ENCODE measurements at regions not wholly inside any gene's neighbourhood (a gene's known extent, or its start where the extent isn't known, plus 50 kb on each side); places are given as distances from the start of the nearest gene placed in this dataset.
A peak's percentile ranks its signal among the peaks of the same experiment; 100 is the strongest.

DNA sequence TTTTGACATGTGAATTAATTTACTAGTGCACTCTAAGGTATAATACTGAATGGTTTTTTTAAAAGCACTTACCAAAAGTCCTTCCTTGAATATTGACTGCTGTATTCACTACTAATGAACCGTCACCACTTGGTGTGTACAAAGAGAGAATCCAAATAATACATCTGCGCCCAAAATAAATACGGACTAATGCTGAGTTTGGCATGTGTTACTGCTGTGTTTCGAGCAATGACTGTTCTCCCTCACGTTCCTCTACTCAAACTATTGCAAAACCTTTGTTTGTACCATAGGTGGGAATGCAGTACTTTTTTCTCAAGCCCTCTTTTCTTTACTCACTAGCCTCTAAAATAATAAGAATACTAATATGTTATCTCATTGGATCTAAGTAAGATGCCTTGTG is 305.5 kb downstream of the QKI start:
- no peak for DNase-seq (ENCODE audit: low read depth)

DNA sequence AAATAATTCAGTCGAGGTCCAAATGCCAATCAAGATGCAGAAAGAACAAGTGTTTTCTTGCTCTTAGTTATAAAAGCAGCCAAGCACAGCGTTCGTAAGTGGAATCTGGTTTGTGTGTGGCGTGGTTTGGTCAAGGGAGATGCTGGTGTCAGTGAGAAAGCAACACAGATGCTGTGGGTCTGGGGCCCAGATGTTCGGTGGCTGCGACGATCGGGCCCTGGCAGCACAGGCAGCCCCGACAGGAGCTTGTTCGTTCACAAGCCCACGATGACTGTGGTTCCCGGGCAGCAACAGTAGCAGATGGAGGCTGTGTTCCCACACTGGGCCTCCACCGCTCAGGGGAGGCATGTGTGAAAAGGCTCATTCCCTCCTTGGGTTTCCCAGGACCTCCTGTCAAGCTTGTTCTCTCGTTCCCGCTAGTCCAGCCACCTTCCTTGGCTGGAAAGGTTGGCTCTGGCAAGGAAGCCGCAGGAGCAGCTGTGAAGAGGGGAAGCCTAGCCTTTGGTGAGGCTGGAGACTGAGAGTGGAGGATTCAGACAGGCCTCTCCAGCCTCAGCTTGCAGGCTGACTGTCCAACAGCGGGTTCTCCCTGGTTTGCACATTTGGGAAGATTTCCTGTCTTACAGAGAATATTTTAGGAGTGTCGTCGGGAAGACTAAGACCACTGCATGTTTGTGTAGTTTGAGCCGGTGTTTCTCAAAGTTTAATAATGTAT is 304.7 kb downstream of the QKI start:
- DNase-seq (ENCODE audit: low read depth): no peak

DNA sequence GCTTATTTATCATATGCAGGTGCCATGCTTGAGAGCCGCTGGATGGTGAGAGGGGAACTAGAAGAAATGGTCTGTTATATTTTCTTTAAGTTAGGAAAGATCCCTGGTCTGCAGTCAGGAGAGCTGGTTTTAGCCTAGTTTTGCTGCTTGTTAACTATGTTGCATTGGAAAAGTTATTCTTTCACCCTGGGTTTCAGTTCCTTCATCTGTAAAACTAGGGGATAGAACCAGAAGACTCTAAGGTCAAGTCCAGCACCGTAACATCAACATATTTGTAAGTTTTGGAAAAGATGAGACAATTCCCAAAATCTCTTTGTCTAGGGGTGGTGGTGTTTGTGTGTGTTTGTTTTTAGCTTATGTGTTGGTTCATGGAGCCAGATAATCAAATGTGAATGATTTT is 304.0 kb downstream of the QKI start:
- DNase-seq (ENCODE audit: low read depth): no peak

DNA sequence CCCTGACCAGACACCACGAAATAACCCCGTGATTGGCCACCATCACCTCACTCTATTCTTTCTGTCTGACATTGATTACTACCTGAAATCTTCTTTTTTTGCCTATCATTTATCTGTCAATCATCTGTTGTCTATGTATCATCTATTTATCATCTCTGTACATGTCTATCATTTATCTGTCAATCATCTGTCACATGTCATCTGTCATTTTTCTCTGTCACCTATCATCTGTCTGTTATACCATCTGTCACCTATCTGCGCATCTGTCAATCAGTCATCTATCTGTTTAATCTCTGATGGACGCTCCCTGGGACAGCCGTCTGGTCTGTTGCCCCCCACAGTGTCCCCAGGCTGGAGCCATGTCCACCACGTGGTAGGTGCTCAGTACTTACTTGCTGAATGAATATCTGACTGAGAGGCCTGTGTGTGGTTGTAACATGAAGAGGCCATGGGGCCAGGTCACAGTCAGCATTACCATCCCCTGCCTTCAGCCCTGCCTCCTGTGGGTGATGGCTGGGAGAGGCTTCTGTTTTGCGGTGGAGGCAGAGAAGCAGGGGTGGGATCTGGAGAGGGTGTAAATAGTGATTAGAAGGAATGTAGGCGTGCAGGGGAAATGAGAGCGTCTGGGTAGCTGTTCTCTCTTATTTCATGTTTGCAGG is 302.7 kb downstream of the QKI start:
- DNase-seq (ENCODE audit: low read depth): no peak

DNA sequence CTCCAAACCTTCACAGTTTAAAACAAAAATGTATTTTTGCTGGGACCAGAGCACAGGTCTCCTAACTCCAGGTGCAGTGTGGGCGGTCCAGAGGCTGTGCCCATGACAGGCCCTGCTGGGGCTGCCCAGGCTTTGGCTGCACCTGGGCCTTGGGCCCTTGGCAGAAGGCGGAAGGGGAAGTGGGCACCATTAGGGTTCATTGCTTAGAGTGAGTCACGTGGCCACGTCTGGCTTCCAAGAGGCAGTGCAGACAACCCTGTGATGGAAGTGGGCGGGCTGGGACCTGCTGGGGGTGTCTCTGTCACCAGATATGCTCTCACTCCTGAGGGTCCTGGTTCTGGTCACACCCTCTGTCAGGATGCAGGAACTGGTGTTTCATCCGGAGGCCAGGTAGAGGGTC is 302.2 kb downstream of the QKI start:
- DNase-seq (ENCODE audit: low read depth): no peak

DNA sequence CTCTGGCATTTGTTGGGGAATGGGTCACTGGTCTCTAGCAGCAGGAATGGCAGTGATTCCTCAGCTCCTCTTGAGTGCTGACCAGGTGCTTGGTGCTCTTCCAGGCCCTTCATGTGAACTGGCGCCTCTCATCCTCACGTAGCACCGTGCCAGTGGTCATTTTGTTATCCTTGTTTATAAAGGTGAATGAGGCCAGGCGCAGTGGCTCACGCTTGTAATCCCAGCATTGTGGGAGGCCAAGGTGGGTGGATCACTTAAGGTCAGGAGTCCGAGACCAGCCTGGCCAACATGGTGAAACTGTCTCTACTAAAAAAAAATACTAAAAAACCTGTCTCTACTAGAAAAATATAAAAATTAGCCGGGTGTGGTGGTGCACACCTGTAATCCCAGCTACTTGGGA is 301.3 kb downstream of the QKI start:
- no peak for DNase-seq (ENCODE audit: low read depth)

DNA sequence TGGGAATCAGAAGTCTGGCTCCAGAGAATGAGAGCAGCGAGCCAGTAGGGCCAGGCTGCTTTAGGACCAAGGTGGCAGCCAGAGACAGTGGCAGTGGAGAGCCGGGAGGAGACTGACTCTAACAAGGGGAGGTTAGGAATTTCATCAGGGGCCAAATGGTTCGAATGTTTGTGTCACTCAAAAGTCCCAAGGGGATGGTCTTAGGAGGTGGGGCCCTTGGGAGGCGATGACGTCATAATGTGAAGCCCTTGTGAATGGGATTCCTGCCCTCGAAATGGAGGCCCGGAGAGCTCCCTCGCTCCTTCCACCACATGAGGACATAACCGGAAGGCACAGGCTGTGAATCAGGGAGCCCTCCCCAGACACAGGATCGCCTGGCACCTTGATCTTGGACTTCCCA is 299.7 kb downstream of the QKI start:
- no peak for DNase-seq (ENCODE audit: low read depth)

DNA sequence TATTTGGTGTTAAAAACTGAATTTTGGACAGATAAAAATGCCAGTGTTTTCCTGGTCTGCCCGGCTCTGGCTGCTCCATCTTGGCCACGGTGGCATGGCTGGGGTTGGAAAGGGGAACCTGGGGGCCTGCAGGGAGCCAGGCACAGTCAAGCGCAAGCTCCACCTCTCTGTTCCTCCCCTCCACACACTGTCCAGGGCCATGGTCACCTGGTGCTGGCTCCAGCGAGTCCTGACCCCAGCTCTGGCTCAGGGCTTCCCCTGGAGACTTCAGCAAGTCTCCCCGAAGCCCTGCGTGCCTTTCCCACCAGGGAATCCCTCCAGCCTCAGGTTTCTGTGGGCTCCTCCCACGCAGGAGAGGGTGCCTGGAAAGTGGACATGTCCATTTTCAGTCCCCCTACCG is 298.5 kb downstream of the QKI start:
- DNase-seq (ENCODE audit: low read depth): no peak

DNA sequence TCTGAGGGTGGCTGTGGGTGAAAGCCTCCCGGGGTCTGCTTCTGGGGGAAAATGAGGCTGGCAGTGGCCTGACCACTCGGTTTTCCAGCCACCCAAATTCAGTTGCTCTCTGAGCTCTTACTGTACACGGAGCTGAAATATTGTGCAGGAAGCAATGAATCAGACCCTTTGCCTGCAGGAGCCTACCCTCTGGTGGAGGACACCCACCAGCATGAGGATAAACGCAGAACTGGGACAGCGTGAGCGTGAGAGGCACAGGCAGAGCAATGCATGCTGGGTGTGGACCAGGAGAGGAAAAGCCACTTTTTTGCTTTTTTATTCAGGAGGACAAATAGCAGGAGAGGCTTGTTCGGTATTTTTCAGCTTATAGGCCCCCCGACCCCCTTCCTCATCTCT is 298.0 kb downstream of the QKI start:
- no peak for DNase-seq (ENCODE audit: low read depth)

DNA sequence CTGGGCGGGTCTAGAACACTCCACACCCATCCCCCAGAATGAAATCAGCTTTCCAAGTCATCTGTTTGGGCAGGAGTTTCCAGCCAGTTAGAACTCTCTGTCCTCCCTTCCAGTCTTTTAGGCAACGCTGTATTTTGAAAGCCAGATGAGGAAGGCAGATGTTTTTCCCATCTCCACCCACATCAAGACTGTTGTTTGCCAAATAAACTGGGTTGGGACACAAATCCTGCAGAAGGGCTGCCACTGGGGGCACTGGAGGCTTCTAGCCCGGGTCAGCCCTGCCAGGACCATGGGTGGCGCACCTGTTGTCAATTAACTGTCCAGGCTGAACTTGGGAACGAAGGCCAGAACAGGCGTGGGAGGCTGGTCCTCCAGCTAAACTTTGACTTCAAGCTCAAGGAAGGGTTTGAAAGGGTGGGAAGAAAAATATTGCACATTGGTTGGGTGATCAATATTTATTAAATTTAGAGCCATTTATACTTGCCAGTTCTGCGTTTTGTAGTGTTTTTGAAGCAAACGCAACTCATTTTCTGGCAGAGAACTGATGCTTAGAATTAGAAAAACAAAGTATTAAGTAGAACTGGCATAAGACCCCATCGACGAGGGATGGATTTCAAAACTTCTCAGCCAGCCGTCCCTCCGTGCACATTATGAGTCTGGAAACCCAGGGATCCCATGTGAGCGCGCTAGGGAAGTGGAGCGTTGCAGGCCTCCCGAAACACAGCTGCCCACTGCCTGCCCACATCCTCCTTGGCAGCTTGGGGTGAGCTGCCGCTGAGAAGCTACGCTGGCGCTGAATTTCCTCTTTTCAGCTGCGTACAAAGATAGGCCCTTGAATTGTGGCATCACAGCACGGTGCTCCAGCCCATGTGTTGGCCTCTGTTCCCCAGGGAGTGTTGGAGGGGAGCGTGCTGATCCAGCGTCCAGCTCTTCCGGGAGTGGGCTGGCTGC is 297.4 kb downstream of the QKI start:
- DNase-seq (ENCODE audit: low read depth): peak; percentile 71

DNA sequence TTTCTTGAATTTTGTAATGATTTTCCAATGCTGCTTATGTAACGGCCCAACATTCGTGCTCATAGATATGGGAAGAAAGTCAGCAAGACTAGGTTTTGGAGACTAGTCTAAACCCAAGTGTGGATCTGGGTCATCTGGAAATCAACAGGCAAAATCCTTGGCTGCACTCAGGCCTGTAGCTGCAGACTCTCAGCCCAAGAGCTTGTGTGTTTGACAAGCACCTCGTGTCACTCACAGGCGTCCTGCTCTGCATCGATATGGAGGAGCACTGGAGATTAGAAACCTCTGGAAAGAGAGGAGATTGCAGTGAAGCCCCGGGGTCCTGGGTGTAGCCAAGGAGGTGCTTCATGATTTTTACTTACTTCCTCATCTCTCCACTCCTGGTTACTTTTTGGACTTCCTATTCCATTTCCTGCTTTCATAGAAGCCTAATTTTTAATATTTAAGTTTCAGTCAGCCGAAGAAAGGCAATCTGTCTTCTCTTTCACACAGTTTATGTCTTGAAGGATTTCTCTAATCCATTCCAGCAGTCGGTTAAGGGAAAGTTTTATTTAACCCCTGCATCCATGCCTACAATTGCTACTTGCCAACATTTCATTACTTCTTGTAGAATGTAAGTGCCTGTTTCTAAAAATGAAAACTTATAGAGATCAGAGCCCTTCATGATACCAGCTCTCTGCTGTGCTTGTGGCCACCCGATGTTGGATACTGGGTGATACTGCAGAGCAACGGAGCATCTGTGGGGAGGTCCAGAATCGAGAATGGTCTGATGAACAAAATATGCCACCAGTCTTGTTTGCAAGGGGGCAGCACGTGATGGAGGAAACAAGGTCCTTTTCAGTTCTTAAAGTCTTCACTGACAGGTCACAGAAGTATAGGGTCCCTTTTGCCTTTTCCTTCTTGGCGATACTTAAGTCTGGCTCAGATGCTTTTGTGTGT is 296.3 kb downstream of the QKI start:
- no peak for DNase-seq (ENCODE audit: low read depth)

DNA sequence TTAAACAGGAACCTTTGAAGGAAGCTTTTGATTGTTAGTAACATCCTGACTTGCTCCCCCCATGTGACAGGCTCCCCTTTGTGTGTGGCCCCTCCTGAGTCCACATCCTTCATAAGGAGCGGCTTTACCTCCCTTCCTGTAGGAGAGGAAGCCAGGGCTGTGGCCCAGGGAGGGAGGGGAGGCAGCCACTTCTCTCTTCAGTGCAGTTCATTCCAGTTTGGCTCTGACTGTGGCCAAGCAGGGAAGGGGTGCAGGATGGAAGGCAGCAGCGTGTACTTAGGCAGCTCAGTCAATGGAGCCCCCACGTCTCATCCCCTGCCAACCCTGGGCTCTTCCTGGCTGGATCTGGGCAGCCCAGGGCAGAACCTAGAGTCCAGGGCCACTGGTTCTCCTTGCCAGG is 295.2 kb downstream of the QKI start:
- DNase-seq (ENCODE audit: low read depth): no peak

DNA sequence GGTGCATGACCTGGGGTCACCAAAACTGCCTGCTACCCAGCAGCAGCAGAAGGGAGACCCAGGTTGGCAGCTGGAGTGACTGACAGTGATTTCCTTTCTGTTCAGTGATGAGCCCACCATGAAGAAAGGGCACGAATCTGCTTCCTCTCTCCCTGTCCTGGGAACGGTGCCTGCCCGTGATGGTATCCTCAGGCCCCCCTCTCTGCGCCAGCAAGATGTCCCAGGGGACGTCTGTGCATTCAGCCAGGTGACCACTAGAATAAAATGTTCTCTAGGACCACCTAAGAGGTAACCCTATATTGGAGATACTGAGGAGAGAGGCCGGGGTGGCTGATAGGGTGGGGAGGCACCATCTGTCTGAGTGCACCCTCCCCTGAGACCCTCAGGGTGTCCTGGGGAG is 294.7 kb downstream of the QKI start:
- no peak for DNase-seq (ENCODE audit: low read depth)

DNA sequence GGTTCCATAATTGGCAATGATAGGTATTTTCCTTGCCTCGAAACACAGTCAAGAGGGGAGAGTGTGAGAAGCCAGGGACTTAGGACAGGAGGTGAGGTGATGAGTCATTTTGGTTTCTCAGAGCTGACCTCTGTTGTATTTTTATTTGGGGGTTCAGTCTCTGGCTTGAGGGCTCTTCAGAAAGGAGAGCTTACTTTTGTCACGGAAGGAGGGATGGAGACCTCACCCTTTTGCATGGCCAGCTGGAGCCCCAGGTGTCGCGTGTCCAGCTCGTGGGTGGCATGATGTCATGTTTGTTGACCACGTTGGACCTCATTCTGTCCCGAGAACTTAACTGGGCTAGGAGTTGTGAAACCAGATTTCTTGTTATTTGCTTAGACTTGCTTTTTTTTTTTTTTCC is 293.9 kb downstream of the QKI start:
- no peak for DNase-seq (ENCODE audit: low read depth)

DNA sequence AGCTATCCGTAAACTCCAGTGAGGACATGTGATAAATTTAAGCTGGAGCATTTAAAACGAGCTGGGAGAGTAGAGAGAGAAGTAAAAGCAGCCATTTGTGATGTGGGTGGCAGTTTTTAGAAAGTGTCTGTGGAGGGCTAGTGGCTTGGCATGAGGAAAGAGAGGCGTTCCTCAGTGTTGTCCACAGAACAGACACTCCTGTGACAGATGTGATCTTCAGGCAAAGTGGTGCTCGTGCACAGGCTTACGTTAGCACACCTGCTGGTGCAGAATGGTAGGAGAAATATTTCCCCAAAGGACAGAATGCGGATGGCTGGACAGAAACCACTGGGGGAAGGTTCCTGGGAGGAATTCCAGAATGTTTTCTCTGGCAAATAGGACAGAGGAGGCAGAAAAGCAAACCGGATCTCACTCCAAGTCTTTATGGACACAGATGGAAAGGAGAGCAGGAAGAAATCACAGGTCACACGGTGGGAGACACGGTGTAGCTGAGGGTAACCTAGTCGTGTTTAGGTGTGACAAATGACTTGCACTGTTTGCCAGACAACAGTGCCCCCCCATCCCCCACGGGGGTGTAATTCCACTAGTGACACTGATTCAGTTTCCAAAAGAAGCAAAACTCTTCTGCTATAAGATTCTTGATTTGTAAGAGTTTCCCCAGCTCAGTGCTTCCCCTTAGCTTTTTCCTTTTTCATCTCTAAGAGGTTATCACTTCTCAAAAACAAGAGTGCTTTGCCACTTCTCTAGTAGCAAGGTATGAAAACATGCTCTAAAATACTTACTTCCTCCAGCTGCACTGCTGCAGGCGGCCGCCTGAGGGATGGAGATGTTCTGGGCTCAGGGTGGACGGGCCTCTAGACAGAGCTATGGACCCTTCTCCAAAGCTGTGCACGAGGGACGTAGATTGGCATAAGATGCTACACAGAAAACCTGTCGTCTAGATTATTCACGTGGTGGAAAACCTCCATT is 293.2 kb downstream of the QKI start:
- DNase-seq (ENCODE audit: low read depth): no peak

DNA sequence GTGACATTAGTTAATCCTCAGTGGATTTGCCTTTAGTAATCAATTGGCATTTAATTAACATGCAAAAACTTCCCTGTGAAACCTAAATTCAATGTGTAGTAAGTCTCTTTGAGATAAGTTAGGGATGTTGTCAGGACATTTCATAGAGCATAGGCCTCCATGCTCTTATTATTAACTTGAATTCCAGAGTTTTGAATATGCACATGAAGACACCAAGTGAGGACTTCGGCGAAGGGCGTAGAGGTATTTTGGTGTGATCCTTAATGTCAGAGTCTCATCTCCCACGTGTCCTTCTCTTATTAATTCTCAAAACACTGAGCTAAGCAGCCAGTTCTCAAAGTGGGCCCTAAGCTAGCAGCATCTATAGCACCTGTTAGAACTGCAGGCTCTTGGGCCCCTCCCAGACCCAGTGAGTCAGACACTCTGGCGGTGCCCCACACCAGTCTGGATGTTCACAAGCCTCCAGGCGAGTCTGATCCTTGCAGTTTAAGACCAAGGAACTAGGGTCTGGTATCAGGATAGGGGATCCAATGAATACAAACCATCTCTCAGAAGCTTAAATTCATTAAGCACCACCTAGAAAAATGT is 292.1 kb downstream of the QKI start:
- no peak for DNase-seq (ENCODE audit: low read depth)

DNA sequence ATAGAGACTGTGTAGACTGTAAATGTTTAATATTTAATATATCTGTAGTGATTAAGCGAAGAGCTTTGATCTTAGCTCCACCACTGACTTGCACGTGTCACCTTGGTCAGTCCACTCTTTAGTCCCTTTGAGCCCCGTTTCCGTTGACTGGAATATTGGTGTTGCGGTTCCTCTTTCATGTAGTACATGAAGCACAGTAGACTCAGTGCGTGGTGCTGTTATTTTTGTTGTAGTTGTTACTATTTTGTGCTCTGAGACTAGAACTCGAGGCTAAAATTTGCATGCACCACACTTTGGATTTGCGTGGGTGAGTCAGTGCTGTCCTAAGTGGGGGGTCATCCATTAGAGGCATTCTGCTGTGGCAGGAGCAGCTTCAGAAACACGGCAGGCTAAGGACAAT is 291.4 kb downstream of the QKI start:
- no peak for DNase-seq (ENCODE audit: low read depth)

DNA sequence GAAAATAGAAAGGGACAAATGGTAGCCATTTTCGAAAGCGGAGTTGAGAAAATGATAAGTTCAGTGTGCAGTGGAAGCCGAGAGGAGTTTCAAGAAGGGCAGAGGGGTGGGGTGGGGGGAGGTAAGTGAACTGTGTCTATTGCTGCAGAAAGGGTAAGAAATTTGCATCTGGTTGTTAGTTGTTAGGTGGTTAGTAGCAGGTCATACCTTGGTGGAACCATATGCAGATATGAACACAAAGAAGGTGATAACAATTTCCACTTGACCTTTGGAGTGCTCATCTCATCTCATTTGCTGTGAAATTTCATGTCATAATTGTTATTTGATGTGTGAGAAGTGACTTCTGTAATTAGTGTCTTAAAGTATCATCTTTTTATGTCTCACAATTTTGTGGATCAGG is 288.2 kb downstream of the QKI start:
- DNase-seq (ENCODE audit: low read depth): no peak

DNA sequence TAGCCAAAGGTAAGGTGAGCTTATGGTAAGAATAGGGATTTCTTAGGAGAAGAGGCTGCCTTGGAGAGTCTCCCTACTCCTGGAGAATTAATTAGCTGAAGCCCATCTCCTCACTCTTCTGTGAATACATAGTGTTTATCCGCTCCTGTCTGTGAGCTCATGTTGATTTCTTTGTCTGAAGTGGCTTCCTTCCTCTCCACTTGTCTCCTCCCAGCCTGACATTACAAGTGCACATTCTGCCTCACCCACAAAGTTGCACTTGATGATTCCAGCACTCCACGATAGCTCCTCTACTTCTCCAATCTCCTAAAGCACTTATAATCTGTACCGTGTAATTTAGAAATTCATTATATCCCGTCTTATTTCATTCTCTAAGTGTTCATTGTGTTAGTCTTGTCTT is 287.2 kb downstream of the QKI start:
- no peak for DNase-seq (ENCODE audit: low read depth)

DNA sequence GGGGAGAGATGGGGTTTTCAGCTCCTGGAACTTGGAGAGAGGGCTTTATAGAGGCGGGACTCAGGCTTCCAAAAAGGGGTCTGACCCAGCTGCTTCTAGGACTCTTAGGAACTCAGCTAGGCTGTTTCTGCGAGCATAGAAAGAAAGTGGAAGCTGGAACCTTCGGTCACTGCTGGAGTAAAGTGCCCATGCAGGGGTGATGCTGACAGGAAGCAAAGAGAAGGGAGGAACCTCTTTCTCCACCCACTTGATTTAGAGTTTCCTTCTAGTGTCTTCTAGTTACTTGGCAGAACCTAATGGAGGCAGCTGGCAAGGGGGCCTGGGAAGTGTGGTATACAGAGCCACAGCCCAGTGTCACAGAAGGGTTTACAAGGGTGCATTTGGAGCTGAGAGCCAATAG is 283.6 kb downstream of the QKI start:
- DNase-seq (ENCODE audit: low read depth): no peak
